IPS-20b (cell line): ENCODE measurements at regions not wholly inside any gene's neighbourhood (a gene's known extent, or its start where the extent isn't known, plus 50 kb on each side); places are given as distances from the start of the nearest gene placed in this dataset.

ENCODE experiments used
- H3K27ac ChIP-seq: one replicate; pipeline ENCODE4 v1.5.1; 2013; ENCODE audit warnings: low read length
- H3K27me3 ChIP-seq: 2 replicates; pipeline ENCODE4 v1.6.1; 2013; ENCODE audit warnings: mild to moderate bottlenecking, low read length, inconsistent platforms; ENCODE audit not compliant: insufficient read depth
- H3K36me3 ChIP-seq: 2 replicates; pipeline ENCODE4 v1.6.1; 2013; ENCODE audit warnings: low read depth, mild to moderate bottlenecking, inconsistent platforms, low read length, moderate library complexity; ENCODE audit not compliant: insufficient read depth
- H3K4me1 ChIP-seq: 2 replicates; pipeline ENCODE4 v1.6.1; 2013; ENCODE audit warnings: mild to moderate bottlenecking, control low read depth, inconsistent platforms, low read length, moderate library complexity; ENCODE audit not compliant: insufficient read depth
- H3K4me3 ChIP-seq: 2 replicates; pipeline ENCODE4 v1.5.1; 2013; ENCODE audit warnings: mild to moderate bottlenecking, low read length, inconsistent platforms
- H3K9ac ChIP-seq: 2 replicates; pipeline ENCODE4 v1.6.1; 2013; ENCODE audit warnings: low read depth, mild to moderate bottlenecking, inconsistent platforms, low read length, moderate library complexity
- H3K9me3 ChIP-seq: 2 replicates; pipeline ENCODE4 v1.6.1; 2013; ENCODE audit warnings: mild to moderate bottlenecking, low read depth, low read length, inconsistent platforms; ENCODE audit not compliant: insufficient read depth

- no peaks in the 10 kb centered on the region for H3K27me3 ChIP-seq
Observed at GRCh38 chr6:98280492-98280891, 553.9 kb upstream of the POU3F2 start.

GRCh38 chr6:98286620-98287019 is 547.8 kb upstream of the POU3F2 start:
- Histone ChIP-seq H3K36me3 (no peaks in the 10 kb centered on the region), H3K27ac (no peak overlapping the region), H3K9ac (no peak overlapping the region), H3K9me3 (no peaks in the 10 kb centered on the region), H3K4me3 (no peak overlapping the region), H3K27me3 (no peaks in the 10 kb centered on the region), H3K4me1 (no peaks in the 10 kb centered on the region)

More at GRCh38 chr6:98280492-98280891, 553.9 kb upstream of the POU3F2 start:
- no peak overlapping the region for H3K9ac ChIP-seq
- H3K4me1 ChIP-seq, result no peaks in the 10 kb centered on the region
- H3K27ac ChIP-seq, result no peak overlapping the region
- H3K36me3 ChIP-seq, result no peaks in the 10 kb centered on the region
- H3K4me3 ChIP-seq, result no peak overlapping the region
- no peaks in the 10 kb centered on the region for H3K9me3 ChIP-seq

- no peak overlapping the region for H3K9ac ChIP-seq
- no peaks in the 10 kb centered on the region for H3K27me3 ChIP-seq
- H3K36me3 ChIP-seq, result no peaks in the 10 kb centered on the region
- no peak overlapping the region for H3K27ac ChIP-seq
- H3K9me3 ChIP-seq, result no peaks in the 10 kb centered on the region
- H3K4me1 ChIP-seq, result no peaks in the 10 kb centered on the region
- no peak overlapping the region for H3K4me3 ChIP-seq
Observed at GRCh38 chr6:98287876-98288275, 546.5 kb upstream of the POU3F2 start.

- H3K36me3 ChIP-seq, result no peaks in the 10 kb centered on the region
- H3K4me3 ChIP-seq, result no peak overlapping the region
- peaks cover 17% of the 10 kb centered on the region; the same call in 1 of the 2 replicates for H3K4me1 ChIP-seq
- H3K9me3 ChIP-seq, result no peaks in the 10 kb centered on the region
- no peaks in the 10 kb centered on the region for H3K27me3 ChIP-seq
- H3K9ac ChIP-seq, result no peak overlapping the region
- H3K27ac ChIP-seq, result no peak overlapping the region
Observed at GRCh38 chr6:98292810-98293209, 541.6 kb upstream of the POU3F2 start.

GRCh38 chr6:98295515-98296175 is 538.7 kb upstream of the POU3F2 start:
- Histone ChIP-seq H3K9ac (no peak overlapping the region), H3K4me1 (peaks cover 17% of the 10 kb centered on the region; the same call in 1 of the 2 replicates), H3K36me3 (no peaks in the 10 kb centered on the region), H3K27ac (no peak overlapping the region), H3K9me3 (no peaks in the 10 kb centered on the region), H3K4me3 (no peak overlapping the region), H3K27me3 (no peaks in the 10 kb centered on the region)

- H3K36me3 ChIP-seq, result no peaks in the 10 kb centered on the region
- no peaks in the 10 kb centered on the region for H3K4me1 ChIP-seq
- no peaks in the 10 kb centered on the region for H3K9me3 ChIP-seq
- no peak overlapping the region for H3K27ac ChIP-seq
- no peak overlapping the region for H3K4me3 ChIP-seq
- H3K9ac ChIP-seq, result no peak overlapping the region
- no peaks in the 10 kb centered on the region for H3K27me3 ChIP-seq
Observed at GRCh38 chr6:98308564-98308963, 525.8 kb upstream of the POU3F2 start.

- no peaks in the 10 kb centered on the region for H3K36me3 ChIP-seq
- no peaks in the 10 kb centered on the region for H3K4me1 ChIP-seq
- no peak overlapping the region for H3K27ac ChIP-seq
- H3K9me3 ChIP-seq, result no peaks in the 10 kb centered on the region
- H3K27me3 ChIP-seq, result no peaks in the 10 kb centered on the region
- H3K9ac ChIP-seq, result no peak overlapping the region
- no peak overlapping the region for H3K4me3 ChIP-seq
Observed at GRCh38 chr6:98310443-98310842, 523.9 kb upstream of the POU3F2 start.

- no peak overlapping the region for H3K9ac ChIP-seq
Observed at GRCh38 chr6:98323605-98324004, 510.8 kb upstream of the POU3F2 start.

GRCh38 chr6:98324446-98324845 is 509.9 kb upstream of the POU3F2 start:
- Histone ChIP-seq H3K36me3 (no peaks in the 10 kb centered on the region), H3K27ac (no peak overlapping the region), H3K27me3 (no peaks in the 10 kb centered on the region), H3K9ac (no peak overlapping the region), H3K4me3 (no peak overlapping the region), H3K4me1 (peaks cover 3% of the 10 kb centered on the region; the same call in 1 of the 2 replicates), H3K9me3 (no peaks in the 10 kb centered on the region)

More at GRCh38 chr6:98323605-98324004, 510.8 kb upstream of the POU3F2 start:
- H3K9me3 ChIP-seq, result no peaks in the 10 kb centered on the region
- H3K4me3 ChIP-seq, result no peak overlapping the region
- H3K4me1 ChIP-seq, result peaks cover 3% of the 10 kb centered on the region; the same call in 1 of the 2 replicates
- H3K27me3 ChIP-seq, result no peaks in the 10 kb centered on the region
- no peaks in the 10 kb centered on the region for H3K36me3 ChIP-seq
- no peak overlapping the region for H3K27ac ChIP-seq

GRCh38 chr6:98325366-98325765 is 509.0 kb upstream of the POU3F2 start:
- Histone ChIP-seq H3K9ac (no peak overlapping the region), H3K4me1 (peaks cover 3% of the 10 kb centered on the region; the same call in 1 of the 2 replicates), H3K9me3 (no peaks in the 10 kb centered on the region), H3K36me3 (no peaks in the 10 kb centered on the region), H3K4me3 (no peak overlapping the region), H3K27me3 (no peaks in the 10 kb centered on the region), H3K27ac (no peak overlapping the region)

GRCh38 chr6:98333273-98333672 is 501.1 kb upstream of the POU3F2 start:
- Histone ChIP-seq H3K27ac (no peak overlapping the region), H3K36me3 (no peaks in the 10 kb centered on the region), H3K9me3 (no peaks in the 10 kb centered on the region), H3K27me3 (no peaks in the 10 kb centered on the region), H3K4me1 (no peaks in the 10 kb centered on the region), H3K4me3 (no peak overlapping the region), H3K9ac (no peak overlapping the region)

GRCh38 chr6:98335594-98335993 is 498.8 kb upstream of the POU3F2 start:
- H3K4me3 ChIP-seq, result no peak overlapping the region
- no peaks in the 10 kb centered on the region for H3K36me3 ChIP-seq
- H3K9me3 ChIP-seq, result no peaks in the 10 kb centered on the region
- no peaks in the 10 kb centered on the region for H3K27me3 ChIP-seq
- no peak overlapping the region for H3K9ac ChIP-seq
- H3K27ac ChIP-seq, result no peak overlapping the region
- H3K4me1 ChIP-seq, result no peaks in the 10 kb centered on the region
